ENCODE measurements at regions not wholly inside any gene's neighbourhood (a gene's known extent, or its start where the extent isn't known, plus 50 kb on each side); places are given as distances from the start of the nearest gene placed in this dataset.

DNA sequence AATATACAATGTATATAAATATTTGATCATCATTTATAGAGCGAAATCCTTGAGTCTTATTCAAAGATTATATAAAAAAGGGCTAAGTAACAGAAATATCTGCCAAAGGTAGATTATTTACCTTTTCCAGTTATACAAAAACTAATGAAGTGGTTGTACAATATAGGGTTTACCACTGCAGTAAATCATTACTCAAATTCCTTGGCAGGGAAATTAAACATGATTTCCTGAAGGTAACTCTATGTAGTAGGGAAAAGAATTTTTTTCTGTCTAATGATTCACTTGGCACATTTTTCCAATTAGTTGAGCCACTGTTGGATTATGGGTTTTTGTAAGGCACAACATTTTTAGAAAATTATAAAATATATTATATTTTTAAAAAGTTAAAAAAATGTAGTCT, 129.6 kb downstream of the NR2F2 start:
- in situ Hi-C loops (cut with MboI; ENCODE audit: low sequenced_read_pairs, unreplicated experiment): no loop called here
- TF ChIP-seq, protein P1, sequence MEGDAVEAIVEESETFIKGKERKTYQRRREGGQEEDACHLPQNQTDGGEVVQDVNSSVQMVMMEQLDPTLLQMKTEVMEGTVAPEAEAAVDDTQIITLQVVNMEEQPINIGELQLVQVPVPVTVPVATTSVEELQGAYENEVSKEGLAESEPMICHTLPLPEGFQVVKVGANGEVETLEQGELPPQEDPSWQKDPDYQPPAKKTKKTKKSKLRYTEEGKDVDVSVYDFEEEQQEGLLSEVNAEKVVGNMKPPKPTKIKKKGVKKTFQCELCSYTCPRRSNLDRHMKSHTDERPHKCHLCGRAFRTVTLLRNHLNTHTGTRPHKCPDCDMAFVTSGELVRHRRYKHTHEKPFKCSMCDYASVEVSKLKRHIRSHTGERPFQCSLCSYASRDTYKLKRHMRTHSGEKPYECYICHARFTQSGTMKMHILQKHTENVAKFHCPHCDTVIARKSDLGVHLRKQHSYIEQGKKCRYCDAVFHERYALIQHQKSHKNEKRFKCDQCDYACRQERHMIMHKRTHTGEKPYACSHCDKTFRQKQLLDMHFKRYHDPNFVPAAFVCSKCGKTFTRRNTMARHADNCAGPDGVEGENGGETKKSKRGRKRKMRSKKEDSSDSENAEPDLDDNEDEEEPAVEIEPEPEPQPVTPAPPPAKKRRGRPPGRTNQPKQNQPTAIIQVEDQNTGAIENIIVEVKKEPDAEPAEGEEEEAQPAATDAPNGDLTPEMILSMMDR (IDR thresholded peaks at IDR 0.05; ENCODE audit: borderline replicate concordance, control extremely low read depth, extremely low read depth, insufficient read depth, missing control alignments): no peak
- no peak for DNase-seq (ENCODE audit: low spot score)

DNA sequence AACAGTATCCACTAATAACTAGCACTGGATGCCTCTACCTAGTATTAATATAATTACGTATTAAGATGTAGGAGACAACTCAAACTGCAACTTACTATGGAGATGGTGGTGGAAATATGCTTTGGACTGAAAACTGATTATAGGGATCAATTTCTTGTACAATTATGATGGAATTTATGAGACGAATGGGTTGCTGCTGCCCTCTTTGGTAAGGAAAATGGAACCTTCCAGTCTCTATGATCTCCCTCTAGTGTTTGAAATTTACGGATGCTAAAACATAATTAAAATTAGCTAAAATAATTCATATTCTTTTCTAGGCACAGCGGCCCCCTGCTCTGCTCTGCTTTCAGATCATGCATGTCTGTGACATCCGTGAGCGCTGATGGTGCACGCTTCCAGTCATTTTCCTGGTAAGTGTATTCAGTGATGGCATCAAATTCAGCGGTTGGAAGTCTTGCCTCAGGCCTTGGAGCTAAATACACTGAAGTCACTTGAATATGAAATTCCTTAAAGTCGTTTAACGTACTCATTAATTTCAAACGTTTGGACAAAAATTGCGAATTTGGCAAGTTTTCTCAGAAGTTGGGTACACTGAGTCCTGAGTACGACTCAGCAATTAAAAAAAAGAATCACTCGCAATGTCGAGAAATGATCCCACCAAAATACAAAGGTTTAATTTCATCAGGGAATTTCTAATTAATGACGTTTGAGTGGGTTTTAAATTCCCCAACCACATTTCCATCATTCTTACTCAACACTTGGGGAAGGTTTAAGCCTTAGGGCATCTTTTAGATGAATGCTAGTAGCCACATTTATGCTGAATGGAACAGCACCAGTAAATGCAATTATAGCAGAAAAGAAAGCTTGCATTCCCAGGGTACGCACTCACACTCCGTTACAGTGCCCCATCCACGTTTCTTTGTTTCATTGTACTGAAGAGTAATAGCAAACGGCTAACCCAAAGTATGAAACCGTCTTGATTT, 132.6 kb downstream of the NR2F2 start:
- DNase-seq (ENCODE audit: low spot score): no peak
- TF ChIP-seq, protein P1 (IDR thresholded peaks at IDR 0.05; ENCODE audit: borderline replicate concordance, control extremely low read depth, extremely low read depth, insufficient read depth, missing control alignments): no peak
- in situ Hi-C loops (cut with MboI; ENCODE audit: low sequenced_read_pairs, unreplicated experiment): no loop called here

DNA sequence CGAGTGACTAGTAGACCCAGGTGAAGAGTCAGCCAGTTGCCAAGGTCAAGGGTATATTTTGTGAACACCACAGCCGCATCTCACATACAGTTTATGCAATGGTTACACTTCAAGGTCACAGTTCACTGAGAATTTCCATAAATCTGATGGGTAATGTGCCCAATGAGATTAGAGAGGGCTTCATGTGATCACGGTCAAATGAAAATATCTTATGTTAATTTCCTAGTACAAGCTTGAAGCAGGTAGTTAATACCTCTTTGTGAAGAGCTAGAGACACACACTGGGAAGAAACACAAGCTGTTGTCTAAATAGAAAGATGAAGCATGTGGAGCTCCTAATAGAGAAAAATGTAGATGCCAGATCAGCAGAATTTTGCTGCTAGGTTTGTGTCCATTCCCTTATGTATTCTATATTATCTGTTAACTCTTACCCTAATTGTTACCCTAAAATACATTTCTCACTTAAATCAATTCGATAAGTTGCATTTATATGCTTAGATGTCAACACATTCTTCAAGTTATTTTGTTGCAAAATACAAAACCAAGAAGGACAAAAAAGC, 136.0 kb downstream of the NR2F2 start:
- in situ Hi-C loops (cut with MboI; ENCODE audit: low sequenced_read_pairs, unreplicated experiment): no loop called here
- no peak for DNase-seq (ENCODE audit: low spot score)
- TF ChIP-seq, protein P1 (IDR thresholded peaks at IDR 0.05; ENCODE audit: borderline replicate concordance, control extremely low read depth, extremely low read depth, insufficient read depth, missing control alignments): no peak

DNA sequence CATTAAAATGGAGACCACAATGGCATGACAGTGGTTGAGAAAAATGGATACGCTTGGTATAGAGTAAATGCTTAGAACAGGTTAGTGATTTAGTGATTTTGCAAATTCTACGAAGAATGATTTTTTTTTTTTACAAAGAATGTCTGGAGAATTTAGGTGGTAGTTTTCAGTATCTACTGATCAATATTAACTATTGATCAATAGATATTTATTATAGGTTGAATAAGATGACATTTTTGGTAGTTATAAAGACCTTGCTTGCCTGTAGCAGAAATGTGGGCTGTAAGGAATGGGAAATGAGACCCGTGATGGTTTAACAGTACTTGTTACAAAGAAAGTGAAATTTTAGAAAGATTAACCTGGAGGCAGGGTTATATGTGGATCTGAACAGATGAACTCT, 137.5 kb downstream of the NR2F2 start:
- in situ Hi-C loops (cut with MboI; ENCODE audit: low sequenced_read_pairs, unreplicated experiment): no loop called here
- no peak for DNase-seq (ENCODE audit: low spot score)
- TF ChIP-seq, protein P1 (IDR thresholded peaks at IDR 0.05; ENCODE audit: borderline replicate concordance, control extremely low read depth, extremely low read depth, insufficient read depth, missing control alignments): no peak

DNA sequence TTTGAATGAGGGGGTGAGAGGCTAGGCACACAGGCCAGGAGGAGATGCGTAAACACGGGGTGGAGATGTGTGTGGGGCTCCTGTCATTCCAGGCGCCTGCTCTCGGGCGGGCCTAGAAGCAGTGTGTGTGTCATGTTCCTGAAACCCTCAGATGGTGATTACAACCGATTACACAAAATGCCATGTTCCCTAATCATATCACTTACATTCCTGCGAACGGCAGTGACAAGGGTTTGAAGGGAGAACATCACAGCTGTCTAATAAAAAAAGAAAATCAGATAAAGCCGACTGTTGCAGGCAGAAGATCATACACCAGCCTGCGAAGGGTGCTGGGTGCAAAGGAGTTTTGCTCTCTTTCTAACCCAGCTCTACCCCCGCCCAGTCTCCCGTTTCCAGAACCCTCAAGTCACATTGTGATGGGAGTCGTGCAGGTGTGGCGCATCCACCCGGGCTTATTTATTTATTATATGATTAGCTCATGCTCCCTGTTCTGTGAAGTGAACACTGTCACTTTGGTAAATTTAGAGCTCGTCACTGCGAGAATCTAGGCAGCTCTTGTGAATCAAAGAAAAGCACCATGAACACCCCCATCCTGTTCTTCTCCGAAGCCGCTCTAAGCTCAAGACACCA, 140.3 kb downstream of the NR2F2 start:
- TF ChIP-seq, protein P1 (IDR thresholded peaks at IDR 0.05; ENCODE audit: borderline replicate concordance, control extremely low read depth, extremely low read depth, insufficient read depth, missing control alignments): no peak
- no peak for DNase-seq (ENCODE audit: low spot score)
- in situ Hi-C loops (cut with MboI; ENCODE audit: low sequenced_read_pairs, unreplicated experiment): no loop called here

DNA sequence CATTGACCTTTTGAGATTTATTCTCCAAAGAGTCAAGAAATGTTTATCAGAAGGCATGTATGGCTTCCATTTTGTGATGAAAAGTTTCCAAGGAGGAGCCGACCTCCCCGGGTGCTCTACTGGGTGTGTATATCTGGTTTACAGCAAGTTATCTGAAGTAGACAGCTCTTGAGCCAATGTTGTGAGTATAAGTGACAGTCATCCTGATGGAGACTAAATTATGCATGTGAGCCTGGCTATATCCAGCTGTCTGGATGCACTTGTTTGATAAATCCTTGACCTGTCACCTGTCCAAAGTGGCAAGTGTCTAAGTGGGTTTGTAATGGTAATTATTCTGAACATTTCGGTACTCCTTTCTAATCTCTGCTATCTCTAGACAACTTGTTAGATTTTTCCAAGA, 142.2 kb downstream of the NR2F2 start:
- in situ Hi-C loops (cut with MboI; ENCODE audit: low sequenced_read_pairs, unreplicated experiment): no loop called here
- TF ChIP-seq, protein P1 (IDR thresholded peaks at IDR 0.05; ENCODE audit: borderline replicate concordance, control extremely low read depth, extremely low read depth, insufficient read depth, missing control alignments): no peak

More for the DNA sequence above, 142.2 kb downstream of the NR2F2 start:
- DNase-seq (ENCODE audit: low spot score): no peak

Data from GM13976 (cell line).